ENCODE measurements at regions not wholly inside any gene's neighbourhood (a gene's known extent, or its start where the extent isn't known, plus 50 kb on each side); places are given as distances from the start of the nearest gene placed in this dataset.

DNA sequence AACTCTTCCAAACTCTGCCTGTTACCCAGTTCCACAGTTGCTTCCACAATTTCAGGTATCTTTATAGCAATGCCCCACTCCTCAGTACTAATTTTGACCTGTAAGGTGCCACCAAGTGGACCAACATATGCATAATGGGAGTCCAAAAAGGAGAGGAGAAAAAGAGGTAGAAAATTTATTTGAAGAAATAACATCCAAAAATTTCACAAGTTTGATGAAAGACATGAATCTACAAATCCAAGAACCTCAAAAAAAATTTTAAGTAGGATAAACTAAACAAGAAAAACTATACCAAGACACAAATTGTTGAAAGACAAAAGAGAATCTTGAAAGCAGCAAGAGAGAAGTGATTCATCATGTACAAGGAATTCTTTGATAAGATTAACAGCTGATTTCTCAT is 79.8 kb downstream of the BARX1 start:
- no peak for DNase-seq

DNA sequence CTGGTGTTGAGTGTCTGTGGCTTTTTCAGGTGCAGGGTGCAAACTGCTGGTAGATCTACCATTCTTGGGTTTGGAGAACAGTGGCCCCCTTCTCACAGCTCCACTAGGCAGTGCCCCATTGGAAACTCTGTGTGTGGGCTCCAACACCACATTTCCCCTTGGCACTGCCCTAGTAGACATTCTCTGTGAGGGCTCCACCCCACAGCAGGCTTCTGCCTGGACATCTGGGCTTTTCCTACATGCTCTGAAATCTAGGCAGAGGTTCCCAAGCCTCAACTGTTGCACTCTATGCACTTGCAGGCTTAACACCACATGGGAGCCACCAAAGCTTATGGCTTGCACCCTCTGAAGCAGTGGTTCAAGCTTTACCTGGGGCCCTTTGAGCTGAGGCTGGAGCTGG is 80.9 kb downstream of the BARX1 start:
- no peak for DNase-seq

DNA sequence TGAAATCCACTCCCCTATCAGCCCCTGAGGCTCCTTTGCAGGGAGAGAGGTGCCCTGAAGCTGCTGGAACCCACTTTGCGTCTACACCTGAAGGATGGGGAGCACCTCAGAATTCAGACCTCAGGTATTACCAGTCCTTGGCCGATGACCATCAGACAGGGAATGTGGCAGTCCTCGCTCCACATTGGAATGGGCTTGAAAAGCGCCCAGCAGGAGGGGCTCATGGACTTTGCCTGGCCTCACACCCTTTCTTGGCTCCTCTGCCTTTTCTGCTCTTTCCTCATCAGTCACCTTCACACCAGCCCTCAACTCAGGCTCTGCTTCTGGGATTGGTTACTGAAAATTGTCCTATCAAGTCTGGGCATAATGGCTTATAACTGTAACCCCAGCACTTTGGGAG is 83.9 kb downstream of the BARX1 start:
- DNase-seq, result no peak

DNA sequence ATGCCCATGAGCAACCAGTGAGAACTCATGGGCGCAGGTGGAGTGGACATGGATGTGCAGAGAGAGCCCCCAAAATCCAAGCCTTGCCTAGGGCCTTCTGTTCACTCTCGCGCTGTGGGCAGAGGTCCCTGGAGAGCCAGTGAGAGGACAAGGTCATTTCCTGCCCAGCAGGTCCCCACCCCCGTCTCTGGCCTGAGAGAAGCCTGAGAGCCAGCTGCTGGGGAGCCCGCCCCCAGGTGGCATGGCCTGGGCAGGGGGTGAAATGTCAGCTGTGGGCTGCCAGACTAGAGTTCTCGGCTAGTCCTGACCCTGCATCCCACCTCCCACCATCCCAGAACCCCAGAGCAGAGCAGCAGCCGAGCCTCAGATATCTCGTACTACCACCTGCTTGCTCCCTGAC is 85.3 kb downstream of the BARX1 start:
- DNase-seq, result no peak

DNA sequence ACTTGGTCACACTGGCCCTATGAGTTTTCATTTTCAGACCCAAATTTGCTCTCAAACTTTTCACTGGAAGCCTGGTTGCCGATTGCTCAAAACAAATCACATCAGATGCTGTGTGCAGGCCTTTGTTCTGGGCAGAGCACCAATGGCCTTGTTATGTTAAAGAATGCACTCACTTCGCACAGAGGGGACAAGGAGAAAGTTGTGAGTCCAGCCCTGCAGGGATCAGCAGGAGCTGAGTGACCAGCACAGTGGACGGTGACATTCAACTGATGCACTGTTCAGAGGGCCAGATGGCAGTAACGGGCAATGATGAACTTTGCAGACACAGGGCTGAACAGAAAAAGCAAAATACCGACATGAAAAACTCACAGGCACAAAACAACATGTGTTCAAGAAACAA is 86.1 kb downstream of the BARX1 start:
- DNase-seq, result no peak

DNA sequence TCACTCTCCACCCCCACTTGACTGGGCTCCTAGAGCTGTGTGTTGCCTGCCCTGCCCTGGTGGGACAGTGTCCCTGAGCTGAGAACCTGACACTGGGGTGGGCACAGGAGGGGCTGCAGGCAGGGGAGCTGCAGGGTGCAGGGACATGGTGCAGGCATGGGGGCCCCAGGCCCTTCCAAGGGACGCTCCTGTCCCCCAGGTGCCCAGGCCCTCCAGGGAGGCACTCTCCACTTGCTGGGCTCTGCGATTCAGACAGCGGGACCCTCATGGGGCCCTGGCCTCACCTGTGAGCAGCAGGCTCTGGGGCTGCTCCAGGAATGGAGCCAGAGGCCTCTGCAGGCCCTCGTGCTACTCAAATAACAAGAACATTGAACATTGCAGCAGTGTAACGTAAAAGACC is 89.4 kb downstream of the BARX1 start:
- no peak for DNase-seq

DNA sequence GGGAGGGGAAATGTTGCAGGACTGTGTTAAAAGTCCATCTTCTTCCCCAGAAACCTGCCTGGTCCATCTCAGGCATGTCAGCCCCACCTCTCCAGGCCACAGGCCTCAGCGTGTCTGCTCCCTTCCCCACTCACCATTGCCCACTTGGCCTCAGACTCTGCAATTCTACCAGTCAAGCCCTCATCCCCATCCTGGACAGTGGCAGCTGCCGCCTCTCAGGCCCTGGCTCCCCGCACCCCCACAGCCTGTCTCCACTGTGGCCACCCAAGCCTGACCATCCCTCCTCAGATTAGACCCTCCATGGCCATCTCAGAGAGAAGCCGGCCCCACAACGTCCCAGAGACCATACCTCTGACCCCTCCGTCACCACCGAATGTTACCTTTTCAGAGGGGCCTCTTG is 89.9 kb downstream of the BARX1 start:
- no peak for DNase-seq

DNA sequence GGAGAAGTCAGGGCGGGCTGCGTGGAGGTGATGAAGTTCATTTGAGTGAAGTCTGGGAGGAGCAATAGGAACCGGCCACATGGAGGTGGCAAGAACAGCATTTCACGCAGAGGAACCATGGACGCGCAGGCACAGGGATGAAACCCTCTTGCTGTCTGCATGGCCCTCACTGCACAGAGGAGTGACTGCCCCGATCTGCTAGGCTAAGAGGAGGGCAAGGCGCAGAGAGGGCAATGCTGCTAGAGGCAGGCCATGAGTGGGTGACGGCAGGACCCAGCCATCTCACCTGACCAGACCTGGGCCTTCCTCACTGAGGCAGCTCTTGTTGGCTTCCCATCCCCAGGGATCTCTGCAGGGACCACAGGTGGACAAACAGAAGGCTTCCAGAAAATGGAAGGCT is 90.3 kb downstream of the BARX1 start:
- no peak for DNase-seq

DNA sequence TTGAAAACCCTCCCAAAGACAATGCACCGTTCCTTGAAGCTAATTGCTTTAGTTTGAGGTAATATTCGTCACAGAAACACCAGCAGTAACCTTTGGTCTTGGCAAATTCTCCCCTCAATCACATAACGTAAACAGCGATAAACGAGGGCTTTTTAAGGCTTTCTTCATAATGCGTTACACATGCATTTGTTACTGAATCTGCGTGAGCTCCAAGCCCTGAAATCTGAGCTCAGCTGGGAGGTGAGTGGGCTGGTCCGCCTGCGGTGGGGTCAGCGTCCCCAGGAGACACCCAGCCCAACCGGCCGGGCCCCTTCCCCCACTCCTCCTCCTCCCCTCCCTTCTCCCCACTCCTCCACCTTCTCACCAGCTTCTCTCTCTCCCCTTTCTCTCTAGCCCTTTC is 91.1 kb downstream of the BARX1 start:
- DNase-seq, result no peak

DNA sequence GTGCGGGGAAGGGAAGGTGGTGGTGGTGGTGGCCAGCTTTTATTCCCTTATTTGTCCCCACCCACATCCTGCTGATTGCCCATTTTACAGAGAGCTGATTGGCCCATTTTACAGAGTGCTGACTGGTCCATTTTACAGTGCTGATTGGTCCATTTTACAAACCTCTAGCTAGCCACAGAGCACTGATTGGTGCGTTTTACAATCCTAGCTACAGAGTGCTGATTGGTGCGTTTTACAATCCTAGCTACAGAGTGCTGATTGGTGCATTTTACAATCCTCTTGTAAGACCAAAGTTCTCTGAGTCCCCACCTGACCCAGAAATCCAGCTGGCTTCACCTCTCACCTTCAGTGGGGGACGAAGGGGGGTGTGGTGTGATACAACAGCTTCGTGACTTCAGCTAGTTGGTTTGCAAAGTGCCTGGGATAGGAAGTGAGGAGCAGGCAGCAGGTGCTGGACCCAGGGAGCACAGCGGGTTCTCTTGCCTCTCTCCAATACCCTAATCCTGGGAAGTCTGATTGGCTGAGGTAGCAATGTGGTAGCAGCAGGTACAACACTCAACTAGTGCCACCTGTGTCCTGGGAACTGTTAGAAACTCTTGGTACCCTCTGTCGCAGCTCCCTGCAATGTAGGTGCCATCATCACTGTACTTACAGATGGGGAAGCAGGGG is 92.1 kb downstream of the BARX1 start:
- DNase-seq, result no peak

DNA sequence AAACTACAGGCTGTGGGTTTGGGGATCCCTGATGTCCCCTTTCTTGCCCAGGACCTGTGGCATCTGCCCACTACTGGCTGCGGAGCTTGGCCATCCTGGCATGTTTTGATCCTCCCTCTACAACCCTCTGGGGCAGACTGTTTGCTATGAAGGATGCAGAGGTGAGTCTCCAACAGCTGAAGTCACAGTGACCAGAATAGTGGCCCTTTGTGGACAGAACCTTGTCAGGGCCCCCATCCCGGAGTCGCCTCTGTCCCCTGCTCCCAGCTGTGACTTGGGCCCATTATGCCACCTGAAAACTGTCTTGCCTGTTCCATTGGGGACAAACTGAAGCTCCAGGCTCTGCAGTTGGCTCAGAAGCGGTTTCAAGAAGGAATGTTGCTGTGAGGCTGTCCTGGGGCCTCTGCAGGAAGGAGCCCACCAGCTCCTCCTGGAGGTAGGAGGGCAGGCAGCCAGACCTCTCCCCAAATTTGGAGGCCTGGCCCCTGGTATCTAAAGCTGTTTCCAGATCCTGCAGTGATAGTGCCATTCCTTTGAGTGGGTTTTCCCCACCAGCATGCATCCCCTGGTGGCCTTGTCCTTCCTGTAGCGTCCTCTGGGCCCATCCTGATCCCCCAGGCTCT is 93.3 kb downstream of the BARX1 start:
- DNase-seq, result no peak

DNA sequence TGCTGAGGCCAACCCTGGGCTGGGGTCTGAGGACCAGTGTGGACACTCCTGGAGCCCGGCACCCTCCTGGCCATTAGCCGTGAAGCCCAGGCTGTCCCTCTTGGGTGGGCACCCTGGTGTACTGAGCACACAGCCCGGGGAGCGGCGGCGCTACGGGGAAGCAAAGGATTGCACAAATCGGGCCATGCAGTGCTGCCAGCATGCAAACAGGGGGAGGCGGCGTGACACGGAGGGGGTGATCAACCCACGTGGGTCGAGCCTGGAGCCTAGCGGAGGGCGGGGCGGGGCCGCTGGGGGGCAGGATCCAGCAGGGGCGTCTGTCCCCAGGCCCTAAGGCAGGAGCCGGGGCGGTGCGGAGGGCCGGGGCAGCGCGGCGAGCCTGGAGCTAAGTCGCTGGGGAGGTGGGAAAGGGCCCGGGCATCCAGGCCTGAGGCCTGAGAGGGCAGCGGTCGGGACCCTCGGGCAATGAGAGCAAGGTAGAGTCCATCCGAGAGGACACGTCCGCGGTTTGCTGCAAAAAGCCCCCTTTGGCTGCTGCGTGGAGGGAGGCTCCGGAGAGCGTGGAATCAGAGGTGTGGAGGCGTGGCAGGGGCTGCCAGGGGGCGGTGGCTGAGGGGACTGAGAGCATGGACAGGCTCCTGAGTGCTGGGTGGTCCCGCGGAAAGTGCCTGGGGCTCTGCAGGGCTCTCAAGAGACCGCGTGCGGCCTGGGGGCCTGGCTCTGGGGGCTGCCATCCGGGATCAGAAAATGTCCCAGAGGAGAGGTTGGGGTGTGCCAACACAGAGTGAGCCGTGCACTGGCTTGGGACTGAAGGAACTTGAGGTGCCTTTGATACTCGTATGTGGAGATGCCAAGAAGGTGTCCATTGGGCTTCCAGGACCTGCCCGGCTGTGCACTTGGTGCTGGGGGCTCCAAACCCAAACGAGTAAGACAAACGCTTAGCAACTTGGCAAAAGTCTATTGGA is 94.2 kb downstream of the BARX1 start:
- no peak for DNase-seq

DNA sequence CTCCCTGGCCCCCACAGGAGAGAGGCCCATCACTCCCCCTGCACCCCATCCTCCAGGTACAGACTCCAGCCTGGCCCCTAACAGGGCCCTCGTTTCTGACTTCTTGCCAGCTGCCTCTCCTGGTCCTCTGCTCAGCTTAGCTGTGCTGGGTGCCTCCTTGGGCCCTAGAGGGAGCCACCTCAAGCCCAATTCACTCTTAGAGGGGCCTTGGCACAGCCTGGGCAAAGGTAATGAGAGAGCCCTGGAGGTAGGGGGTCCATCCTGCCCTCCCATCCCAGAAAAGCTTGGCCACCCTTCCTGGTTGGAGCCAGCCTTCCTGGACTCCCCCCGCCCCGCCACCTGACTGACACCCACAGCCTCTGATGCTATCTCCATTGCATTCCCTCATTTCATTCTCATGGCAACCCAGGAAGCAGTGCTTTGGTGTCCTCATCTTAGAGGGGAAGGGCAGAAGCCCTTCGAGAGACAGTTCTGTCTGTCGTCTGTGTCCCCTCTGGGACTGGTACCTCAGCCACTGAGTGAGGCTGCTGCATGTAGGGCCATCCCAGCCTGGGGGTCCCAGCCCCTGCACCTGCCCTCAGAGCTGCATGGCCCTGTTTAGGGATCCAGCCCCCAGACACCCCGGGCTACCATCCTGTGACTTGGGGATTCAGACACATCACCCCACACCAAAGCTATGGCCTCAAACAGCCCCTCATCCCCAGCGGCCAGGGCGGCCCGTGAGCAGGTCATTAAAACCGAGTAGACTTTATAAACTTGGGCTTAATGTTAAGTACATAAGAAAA is 95.5 kb downstream of the BARX1 start:
- no peak for DNase-seq

DNA sequence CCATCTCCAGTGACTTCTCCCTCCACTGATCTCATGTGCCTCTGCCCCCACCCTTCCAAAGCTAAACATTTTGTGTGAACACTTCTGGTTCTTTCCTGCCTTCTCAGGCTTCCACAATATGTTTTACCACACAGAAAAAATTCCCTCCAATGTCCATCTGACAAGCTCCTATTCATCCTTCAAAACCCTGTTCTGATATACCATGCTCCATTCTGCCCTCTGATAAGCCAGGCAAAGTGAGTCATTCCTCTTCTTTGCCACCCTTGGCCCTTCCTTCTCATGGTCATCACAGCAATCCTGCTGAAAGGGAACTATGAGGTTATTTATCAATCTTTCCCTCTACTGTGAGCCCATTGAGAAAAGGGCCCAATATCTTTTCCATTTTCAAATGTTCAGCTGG is 97.6 kb downstream of the BARX1 start:
- DNase-seq, result no peak

DNA sequence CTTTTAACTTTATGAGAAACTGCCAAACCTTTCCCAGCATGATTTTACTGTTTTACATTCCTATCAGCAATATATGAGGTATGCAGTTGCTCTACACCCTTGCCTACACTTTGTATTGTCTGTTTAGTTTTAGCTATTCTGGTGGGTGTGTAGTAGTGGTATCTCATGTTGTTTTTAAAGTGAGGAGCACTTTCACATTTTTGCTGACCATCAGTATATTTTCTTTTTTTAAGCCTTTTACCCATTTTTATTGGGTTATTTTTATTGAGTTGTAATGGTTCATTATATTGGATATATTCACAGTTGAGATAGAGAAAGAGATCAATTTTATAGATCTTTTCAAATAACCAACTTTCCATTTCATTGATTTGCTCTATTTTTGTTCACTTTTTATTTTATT is 102.4 kb downstream of the BARX1 start:
- DNase-seq, result no peak

DNA sequence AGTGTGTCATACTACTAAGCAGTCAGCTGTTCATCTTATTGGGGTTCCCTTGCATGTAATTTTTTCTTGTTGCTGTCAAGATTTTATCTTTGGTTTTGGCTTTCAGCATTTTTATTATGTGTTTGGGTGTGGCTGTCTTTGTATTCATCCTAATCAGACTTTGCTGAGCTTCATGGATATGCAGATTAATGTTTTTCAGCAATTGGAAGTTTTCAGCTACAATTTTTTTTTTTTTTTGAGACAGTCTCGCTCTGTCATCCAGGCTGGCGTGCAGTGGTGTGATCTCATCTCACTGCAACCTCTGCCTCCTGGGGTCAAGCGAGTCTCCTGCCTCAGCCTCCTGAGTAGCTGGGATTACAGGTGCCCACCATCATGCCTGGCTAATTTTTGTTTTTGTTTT is 108.8 kb downstream of the BARX1 start:
- no peak for DNase-seq

DNA sequence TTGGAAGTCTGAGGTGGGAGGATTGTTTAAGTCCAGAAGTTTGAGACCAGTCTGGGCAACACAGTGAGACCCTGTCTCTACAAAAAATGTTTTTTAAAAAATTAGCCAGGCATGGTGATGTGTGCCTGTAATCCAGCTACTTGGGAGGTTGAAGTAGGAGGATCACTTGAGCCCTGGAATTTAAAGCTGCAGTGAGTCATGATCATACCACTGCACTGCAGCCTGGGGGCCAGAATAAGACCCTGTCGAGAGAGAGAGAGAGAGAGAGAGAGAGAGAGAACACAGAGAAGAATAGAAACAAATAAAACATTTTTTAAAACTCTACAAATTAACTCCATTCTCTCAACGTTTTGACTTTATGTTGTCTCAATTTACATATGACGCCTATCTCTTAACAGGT is 111.8 kb downstream of the BARX1 start:
- DNase-seq, result no peak

DNA sequence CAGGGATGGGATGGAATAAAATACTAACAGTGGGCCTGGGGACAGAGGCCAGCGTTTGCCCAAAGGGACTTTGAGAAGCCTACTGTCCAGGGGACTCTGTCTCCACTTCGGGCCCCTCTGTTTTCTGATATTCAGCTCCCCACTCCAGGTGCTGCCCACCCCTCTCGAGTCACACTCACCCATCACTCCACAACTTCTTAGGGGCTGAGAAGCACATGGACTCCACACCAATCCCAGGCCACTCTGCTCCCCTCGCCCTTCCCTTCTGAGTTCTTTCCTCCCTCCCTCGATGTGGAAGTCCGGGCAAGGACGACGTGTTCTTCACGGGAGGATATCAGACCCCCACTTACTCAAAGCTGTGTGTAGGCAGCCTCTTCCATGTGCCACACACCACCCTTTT is 124.5 kb downstream of the BARX1 start:
- DNase-seq, result no peak

DNA sequence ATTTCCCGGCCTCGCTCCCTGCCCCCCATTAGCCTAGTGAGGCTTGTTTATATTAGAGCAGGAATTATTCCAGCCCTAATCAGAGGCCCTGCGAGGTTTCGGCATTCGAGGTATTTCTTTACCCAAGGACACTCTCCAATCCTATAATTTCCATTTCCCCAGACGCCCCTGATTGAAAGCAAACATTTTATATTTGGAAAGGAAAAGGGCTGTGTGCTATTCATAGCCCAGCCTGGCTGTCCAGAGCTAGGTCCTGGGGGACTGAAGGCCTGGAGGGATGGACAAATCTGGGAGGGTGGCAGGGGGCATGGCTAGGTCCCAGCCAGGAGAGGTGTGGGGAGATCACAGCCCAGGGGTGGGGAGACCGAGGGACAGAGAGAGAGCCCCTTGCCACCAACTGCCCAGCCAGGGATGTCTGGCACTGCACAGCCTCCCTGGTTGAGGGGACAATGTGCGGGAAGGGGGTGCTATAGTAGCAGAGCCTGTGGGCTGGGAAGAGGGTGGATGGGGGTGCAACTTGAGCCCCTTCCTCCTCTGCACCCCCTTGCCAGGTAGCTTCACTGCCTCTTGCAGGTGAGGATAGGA is 125.1 kb downstream of the BARX1 start:
- DNase-seq, result no peak

DNA sequence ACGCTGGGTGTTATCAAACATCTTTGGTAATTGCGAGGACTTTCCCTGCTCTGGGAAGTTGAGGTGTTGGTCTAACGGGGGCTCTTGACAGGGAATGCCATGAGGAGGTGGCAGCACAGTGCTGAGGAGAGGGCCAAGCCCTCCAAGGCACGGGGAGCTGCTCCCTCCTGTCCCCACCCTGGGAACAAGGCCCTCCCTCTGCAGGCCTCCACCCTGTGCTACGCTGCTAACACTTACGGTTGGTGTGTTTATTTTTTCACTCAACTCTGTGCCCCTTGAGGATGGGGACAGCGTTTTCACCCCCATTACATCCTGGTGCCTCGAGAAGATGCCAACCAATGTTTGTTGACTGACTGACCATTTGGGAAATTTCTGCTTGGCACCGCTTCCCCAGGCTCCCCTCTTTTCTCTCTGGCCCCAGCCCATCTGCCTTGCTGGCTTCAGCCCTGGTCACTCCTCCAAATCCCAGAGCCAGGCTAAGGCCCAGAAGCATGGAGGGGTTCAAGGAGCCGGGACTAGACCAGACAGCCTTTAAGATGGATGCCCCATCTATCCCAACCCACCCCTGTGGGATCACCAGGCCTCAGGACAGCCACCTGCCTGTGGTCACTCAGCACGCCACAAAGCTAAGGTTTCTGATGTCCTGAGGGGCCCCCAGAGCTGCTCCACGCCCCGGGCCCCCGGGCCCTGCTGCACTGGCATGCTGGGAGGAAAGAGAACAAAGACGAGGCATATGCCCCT is 125.7 kb downstream of the BARX1 start:
- DNase-seq, result no peak

DNA sequence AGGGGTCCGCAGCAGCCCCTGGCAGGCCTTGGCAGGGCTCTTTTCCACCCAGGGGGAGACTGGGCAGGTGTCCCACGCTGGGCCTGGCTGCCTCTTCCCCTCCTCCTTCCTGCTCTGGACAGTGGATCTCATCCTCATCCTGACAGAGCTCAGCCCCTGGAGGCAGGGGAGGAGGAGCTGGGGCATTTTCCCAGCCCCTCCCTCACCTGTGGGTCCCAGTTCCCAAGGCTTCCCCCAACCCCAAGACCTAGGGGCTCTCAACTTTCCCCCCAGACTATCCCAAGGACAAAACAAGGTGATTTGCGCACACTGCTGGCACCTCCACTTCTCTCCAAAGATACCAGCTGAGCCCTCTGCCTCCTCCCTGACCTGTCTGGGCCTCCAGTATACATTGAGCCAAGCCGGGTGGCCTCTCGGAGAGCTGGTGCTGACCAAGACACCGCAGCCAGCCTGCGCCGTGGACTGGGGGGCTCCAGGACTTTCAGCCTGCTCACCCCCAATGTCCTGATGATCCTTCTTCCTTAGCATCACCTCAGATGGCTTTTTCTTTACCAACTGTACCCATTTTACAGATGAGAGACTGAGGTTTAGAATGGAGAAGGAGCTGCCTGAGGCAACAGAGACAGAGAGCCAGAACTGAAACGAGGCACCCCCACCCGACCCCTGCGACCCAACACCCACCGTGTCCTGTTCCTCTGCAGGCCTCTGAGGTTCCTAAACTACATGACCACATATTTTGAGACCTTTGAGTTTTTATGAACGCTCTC is 126.6 kb downstream of the BARX1 start:
- DNase-seq, result no peak

Measured in NCI-H446 (cell line).